ENCODE measurements at regions not wholly inside any gene's neighbourhood (a gene's known extent, or its start where the extent isn't known, plus 50 kb on each side); places are given as distances from the start of the nearest gene placed in this dataset.

DNA sequence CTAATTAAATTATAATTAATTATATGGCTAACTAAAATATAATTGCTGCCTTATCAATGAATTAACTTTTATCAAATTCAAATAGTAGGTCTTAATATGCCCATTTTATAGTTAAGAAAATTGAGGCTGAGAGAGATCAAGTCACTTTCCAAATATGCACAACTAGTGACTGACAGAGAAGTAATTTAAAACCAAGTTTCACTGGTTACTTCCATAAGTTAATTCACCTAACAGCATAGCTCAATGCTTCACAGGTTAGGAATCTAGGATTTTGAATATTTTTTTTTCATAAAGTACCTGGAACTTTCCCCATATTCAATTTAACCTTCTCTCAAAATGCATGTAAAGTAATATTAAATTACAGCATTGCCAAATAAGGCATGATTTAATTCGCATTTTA lies 134.4 kb upstream of the VEGFC start:
- no peak for TF ChIP-seq CTCF (IDR thresholded peaks at IDR 0.05)
- no peak for TF ChIP-seq ZFX (IDR thresholded peaks at IDR 0.05; ENCODE audit: borderline replicate concordance)
